ENCODE measurements at regions not wholly inside any gene's neighbourhood (a gene's known extent, or its start where the extent isn't known, plus 50 kb on each side); places are given as distances from the start of the nearest gene placed in this dataset.

GRCh38 chr3:6078436-6078835 lies 782.5 kb upstream of the GRM7 start:
- Histone ChIP-seq H3K27ac (ENCODE audit: low read length) (no peak overlapping the region), H3K9me3 (ENCODE audit: control insufficient read depth, insufficient read depth, low read length) (peaks cover 5% of the 10 kb centered on the region), H3K4me3 (ENCODE audit: low read length) (no peak overlapping the region), H3K36me3 (ENCODE audit: control insufficient read depth, insufficient read depth, low read length) (no peaks in the 10 kb centered on the region), H3K4me1 (ENCODE audit: control insufficient read depth, insufficient read depth, low read length) (no peaks in the 10 kb centered on the region), H3K27me3 (ENCODE audit: control insufficient read depth, insufficient read depth, low read length) (no peaks in the 10 kb centered on the region)
- Mint-ChIP-seq H3K4me3 (no peak overlapping the region), H3K27ac (no peak overlapping the region), H3K27me3 (ENCODE audit: low read depth in 2 of 2) (no peaks in the 10 kb centered on the region), H3K4me1 (no peaks in the 10 kb centered on the region), H3K9me3 (peaks cover 16 to 19% of the 10 kb centered on the region in 2 donors), H3K36me3 (peaks cover 8% of the 10 kb centered on the region)
- DNase-seq (no peak), ATAC-seq (no peak)
- WGBS (ENCODE audit: insufficient coverage): 87% methylated on average over 4 of the region's 4 CpGs
- intact Hi-C loops (cut with micrococcal nuclease): no loop called here
- TF ChIP-seq, protein P1, sequence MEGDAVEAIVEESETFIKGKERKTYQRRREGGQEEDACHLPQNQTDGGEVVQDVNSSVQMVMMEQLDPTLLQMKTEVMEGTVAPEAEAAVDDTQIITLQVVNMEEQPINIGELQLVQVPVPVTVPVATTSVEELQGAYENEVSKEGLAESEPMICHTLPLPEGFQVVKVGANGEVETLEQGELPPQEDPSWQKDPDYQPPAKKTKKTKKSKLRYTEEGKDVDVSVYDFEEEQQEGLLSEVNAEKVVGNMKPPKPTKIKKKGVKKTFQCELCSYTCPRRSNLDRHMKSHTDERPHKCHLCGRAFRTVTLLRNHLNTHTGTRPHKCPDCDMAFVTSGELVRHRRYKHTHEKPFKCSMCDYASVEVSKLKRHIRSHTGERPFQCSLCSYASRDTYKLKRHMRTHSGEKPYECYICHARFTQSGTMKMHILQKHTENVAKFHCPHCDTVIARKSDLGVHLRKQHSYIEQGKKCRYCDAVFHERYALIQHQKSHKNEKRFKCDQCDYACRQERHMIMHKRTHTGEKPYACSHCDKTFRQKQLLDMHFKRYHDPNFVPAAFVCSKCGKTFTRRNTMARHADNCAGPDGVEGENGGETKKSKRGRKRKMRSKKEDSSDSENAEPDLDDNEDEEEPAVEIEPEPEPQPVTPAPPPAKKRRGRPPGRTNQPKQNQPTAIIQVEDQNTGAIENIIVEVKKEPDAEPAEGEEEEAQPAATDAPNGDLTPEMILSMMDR (IDR thresholded peaks at IDR 0.05): no peak

DNA sequence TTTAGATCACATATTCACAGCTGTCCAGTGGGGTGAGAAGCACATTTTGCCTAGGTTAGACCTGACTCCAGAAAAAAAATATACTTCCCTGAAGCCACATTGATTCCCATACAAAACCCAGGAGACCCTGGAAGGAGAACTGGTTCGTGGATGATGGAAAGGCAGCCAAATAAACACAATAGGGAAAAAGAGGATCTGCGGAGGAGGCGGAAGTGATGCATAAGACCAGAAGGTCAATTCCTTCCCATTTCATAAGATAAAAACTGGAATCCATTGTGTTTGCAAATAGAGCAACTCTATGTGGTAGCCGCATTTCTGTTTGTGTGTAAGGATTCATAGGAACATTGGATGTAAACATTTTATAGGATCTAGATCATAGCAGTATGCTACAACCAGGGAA lies 781.9 kb upstream of the GRM7 start:
- intact Hi-C loops (cut with micrococcal nuclease): no loop called here
- Mint-ChIP-seq H3K4me1 (no peaks in the 10 kb centered on the region), H3K36me3 (peaks cover 8% of the 10 kb centered on the region), H3K4me3 (no peak overlapping the region), H3K27me3 (ENCODE audit: low read depth in 2 of 2) (no peaks in the 10 kb centered on the region), H3K27ac (no peak overlapping the region), H3K9me3 (peaks cover 19 to 21% of the 10 kb centered on the region in 2 donors)
- no peaks in the 10 kb centered on the region for H3K27me3 ChIP-seq (ENCODE audit: control insufficient read depth, insufficient read depth, low read length)
- no peaks in the 10 kb centered on the region for H3K36me3 ChIP-seq (ENCODE audit: control insufficient read depth, insufficient read depth, low read length)
- no peak overlapping the region for H3K4me3 ChIP-seq (ENCODE audit: low read length)
- H3K4me1 ChIP-seq (ENCODE audit: control insufficient read depth, insufficient read depth, low read length): no peaks in the 10 kb centered on the region
- ATAC-seq (no peak), DNase-seq (no peak)
- TF ChIP-seq, protein P1 (IDR thresholded peaks at IDR 0.05): no peak
- no peak overlapping the region for H3K27ac ChIP-seq (ENCODE audit: low read length)
- WGBS (ENCODE audit: insufficient coverage): 54% methylated on average over 3 of the region's 4 CpGs
- peaks cover 5% of the 10 kb centered on the region for H3K9me3 ChIP-seq (ENCODE audit: control insufficient read depth, insufficient read depth, low read length)

DNA sequence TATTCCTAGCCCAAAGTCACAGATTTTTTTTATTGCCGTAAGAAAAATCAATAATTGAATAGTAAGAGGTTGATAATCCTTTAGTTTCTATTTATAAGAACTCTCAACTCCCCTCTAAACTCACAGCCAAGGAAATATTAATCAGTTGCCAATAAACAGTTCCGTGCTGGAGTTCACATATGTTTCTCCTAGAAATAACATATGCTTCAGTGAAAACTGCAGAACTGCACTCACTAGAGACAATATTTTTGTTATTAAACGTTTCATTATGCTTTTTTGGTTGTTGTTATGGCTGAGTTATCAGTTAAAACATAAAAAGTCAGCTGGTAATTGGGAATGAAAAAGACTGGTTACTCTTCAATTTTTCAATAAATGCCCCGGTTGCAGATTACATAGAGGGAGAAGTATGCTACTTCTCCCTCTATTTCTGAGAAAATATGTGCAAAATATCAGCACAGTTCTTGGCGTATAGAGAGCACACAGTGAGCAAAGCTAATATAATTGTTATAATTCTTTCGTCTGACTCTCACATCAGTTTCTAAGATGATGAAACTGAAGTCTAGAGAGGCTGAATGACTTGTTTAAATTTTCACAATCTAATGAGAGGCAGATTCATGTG lies 781.2 kb upstream of the GRM7 start:
- Histone ChIP-seq H3K4me3 (ENCODE audit: low read length) (no peak overlapping the region), H3K36me3 (ENCODE audit: control insufficient read depth, insufficient read depth, low read length) (no peaks in the 10 kb centered on the region), H3K9me3 (ENCODE audit: control insufficient read depth, insufficient read depth, low read length) (peaks cover 5% of the 10 kb centered on the region), H3K27ac (ENCODE audit: low read length) (no peak overlapping the region), H3K27me3 (ENCODE audit: control insufficient read depth, insufficient read depth, low read length) (no peaks in the 10 kb centered on the region), H3K4me1 (ENCODE audit: control insufficient read depth, insufficient read depth, low read length) (no peaks in the 10 kb centered on the region)
- Mint-ChIP-seq H3K27me3 (ENCODE audit: low read depth in 2 of 2) (no peaks in the 10 kb centered on the region), H3K4me1 (no peaks in the 10 kb centered on the region), H3K4me3 (no peak overlapping the region), H3K36me3 (peaks cover 8% of the 10 kb centered on the region), H3K27ac (no peak overlapping the region), H3K9me3 (peaks cover 18 to 20% of the 10 kb centered on the region in 2 donors)
- ATAC-seq (no peak), DNase-seq (no peak)
- WGBS (ENCODE audit: insufficient coverage): 62% methylated on average over 3 of the region's 6 CpGs
- TF ChIP-seq, protein P1 (IDR thresholded peaks at IDR 0.05): no peak
- intact Hi-C loops (cut with micrococcal nuclease): no loop called here

DNA sequence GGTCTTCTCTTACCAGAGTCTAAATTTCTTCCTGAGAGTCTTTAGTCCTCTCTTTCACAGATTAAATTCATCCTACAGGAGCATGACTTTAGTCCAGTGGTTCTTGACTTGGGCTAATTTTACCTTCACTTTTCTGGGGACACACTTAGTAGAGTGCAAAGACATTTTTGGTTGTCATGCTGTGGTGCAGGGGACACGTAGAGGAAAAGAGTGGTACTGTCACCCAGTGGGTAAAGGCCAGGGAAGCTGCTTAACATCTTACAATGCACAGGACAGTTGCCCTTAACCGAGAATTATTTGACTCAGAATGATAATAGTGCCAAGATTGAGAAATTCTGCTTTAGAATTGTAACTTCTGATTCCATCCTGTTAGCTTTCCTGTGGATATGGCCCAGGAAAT lies 772.5 kb upstream of the GRM7 start:
- ATAC-seq: no peak
- WGBS (ENCODE audit: insufficient coverage): 66% methylated on average over 2 of the region's 2 CpGs
- no peak overlapping the region for H3K4me3 Mint-ChIP-seq

More for the DNA sequence above, 772.5 kb upstream of the GRM7 start:
- H3K27me3 ChIP-seq (ENCODE audit: control insufficient read depth, insufficient read depth, low read length): no peaks in the 10 kb centered on the region
- H3K4me1 ChIP-seq (ENCODE audit: control insufficient read depth, insufficient read depth, low read length): no peaks in the 10 kb centered on the region
- Mint-ChIP-seq H3K36me3 (no peaks in the 10 kb centered on the region), H3K27ac (no peak overlapping the region), H3K4me1 (no peaks in the 10 kb centered on the region), H3K9me3 (peaks cover 6 to 23% of the 10 kb centered on the region in 2 donors), H3K27me3 (ENCODE audit: low read depth in 2 of 2) (no peaks in the 10 kb centered on the region)
- H3K27ac ChIP-seq (ENCODE audit: low read length): no peak overlapping the region
- DNase-seq: no peak
- intact Hi-C loops (cut with micrococcal nuclease): no loop called here
- H3K9me3 ChIP-seq (ENCODE audit: control insufficient read depth, insufficient read depth, low read length): no peaks in the 10 kb centered on the region
- H3K36me3 ChIP-seq (ENCODE audit: control insufficient read depth, insufficient read depth, low read length): no peaks in the 10 kb centered on the region
- TF ChIP-seq, protein P1 (IDR thresholded peaks at IDR 0.05): no peak
- H3K4me3 ChIP-seq (ENCODE audit: low read length): no peak overlapping the region

Measured in natural killer cell (primary cell).